OCI-LY1 (cell line): ENCODE measurements at regions not wholly inside any gene's neighbourhood (a gene's known extent, or its start where the extent isn't known, plus 50 kb on each side); places are given as distances from the start of the nearest gene placed in this dataset.

ENCODE experiments used
- H2AFZ ChIP-seq: fragments of 200-600 bp; sonication (generic), shearing (Covaris generic); 2 replicates; pipeline ENCODE4 v1.6.0; 2014; ENCODE audit warnings: antibody characterized with exemption, mild to moderate bottlenecking, low read length
- H3F3A ChIP-seq: fragments of 200-600 bp; sonication (generic), shearing (Covaris generic); 2 replicates; pipeline ENCODE4 v1.6.0; 2014; ENCODE audit warnings: mild to moderate bottlenecking, antibody characterized with exemption, low read length, moderate library complexity; ENCODE audit not compliant: insufficient read depth
- H3K27ac ChIP-seq: fragments of 200-600 bp; sonication (generic); 2 replicates; pipeline ENCODE4 v1.5.1; 2014; ENCODE audit warnings: low read length, mixed run types, mild to moderate bottlenecking, low read depth; ENCODE audit not compliant: poor library complexity, severe bottlenecking
- H3K27me3 ChIP-seq: fragments of 200-600 bp; sonication (generic); 2 replicates; pipeline ENCODE4 v1.6.0; 2014; ENCODE audit warnings: antibody characterized with exemption, mild to moderate bottlenecking, low read length, moderate library complexity; ENCODE audit not compliant: insufficient read depth
- H3K36me3 ChIP-seq: fragments of 200-600 bp; sonication (generic); 2 replicates; pipeline ENCODE4 v1.6.1; 2014; ENCODE audit warnings: mild to moderate bottlenecking, antibody characterized with exemption, low read length, moderate library complexity, mixed read lengths; ENCODE audit not compliant: insufficient read depth
- H3K4me1 ChIP-seq: fragments of 200-600 bp; sonication (generic); 2 replicates; pipeline ENCODE4 v1.5.1; 2014; ENCODE audit warnings: mild to moderate bottlenecking, low read length, moderate library complexity; ENCODE audit not compliant: insufficient read depth, severe bottlenecking
- H3K4me2 ChIP-seq: fragments of 200-600 bp; sonication (generic), shearing (Covaris generic); 2 replicates; pipeline ENCODE4 v1.6.1; 2014; ENCODE audit warnings: low read length
- H3K4me3 ChIP-seq: fragments of 200-600 bp; sonication (generic); 2 replicates; pipeline ENCODE4 v1.5.1; 2014; ENCODE audit warnings: low read length, low read depth, mild to moderate bottlenecking, mixed read lengths; ENCODE audit not compliant: poor library complexity, severe bottlenecking
- H3K79me2 ChIP-seq: fragments of 200-600 bp; shearing (Covaris generic); 2 replicates; pipeline ENCODE4 v1.6.1; 2016; ENCODE audit warnings: mixed run types, low read length, mixed read lengths; ENCODE audit not compliant: insufficient read depth
- H3K9ac ChIP-seq: fragments of 200-600 bp; sonication (generic), shearing (Covaris generic); 2 replicates; pipeline ENCODE4 v1.6.1; 2014; ENCODE audit warnings: mild to moderate bottlenecking, low read length, mixed read lengths
- H3K9me2 ChIP-seq: fragments of 200-600 bp; sonication (generic), shearing (Covaris generic); 2 replicates; pipeline ENCODE4 v1.6.1; 2014; ENCODE audit warnings: low read depth, mild to moderate bottlenecking, low read length, mixed read lengths
- H3K9me3 ChIP-seq: fragments of 200-600 bp; shearing (Covaris generic); 2 replicates; pipeline ENCODE4 v1.6.1; 2014; ENCODE audit warnings: low read length, mixed read lengths
- H4K20me1 ChIP-seq: fragments of 200-600 bp; sonication (generic), shearing (Covaris generic); 2 replicates; pipeline ENCODE4 v1.6.0; 2016; ENCODE audit warnings: mild to moderate bottlenecking, low read length; ENCODE audit not compliant: insufficient read depth
- CTCF ChIP-seq: fragments of 200-600 bp; sonication (generic), shearing (Covaris generic); IDR thresholded peaks from 2 replicates; pipeline ENCODE4 v1.5.1; 2017; ENCODE audit warnings: mild to moderate bottlenecking, antibody characterized with exemption, low read length, moderate library complexity, mixed read lengths
- EZH2 ChIP-seq: fragments of 200-600 bp; sonication (generic), shearing (Covaris generic); IDR thresholded peaks from 2 replicates; pipeline ENCODE4 v1.8.0; 2017; ENCODE audit warnings: borderline replicate concordance, mixed run types, mild to moderate bottlenecking, antibody characterized with exemption, low read length, moderate library complexity, mixed read lengths

- Histone ChIP-seq H2AFZ (no peak overlapping the region), H3K4me1 (no peaks in the 10 kb centered on the region), H3K9me3 (no peaks in the 10 kb centered on the region), H4K20me1 (no peaks in the 10 kb centered on the region), H3K4me2 (no peak overlapping the region), H3K9me2 (no peaks in the 10 kb centered on the region), H3K36me3 (no peaks in the 10 kb centered on the region), H3K9ac (no peak overlapping the region), H3K27me3 (no peaks in the 10 kb centered on the region), H3F3A (no peaks in the 10 kb centered on the region), H3K4me3 (no peak overlapping the region), H3K79me2 (no peaks in the 10 kb centered on the region), H3K27ac (no peak overlapping the region)
- TF ChIP-seq EZH2 (no peak), CTCF (no peak)
Measured at GRCh38 chr11:37968148-37968547, 1370.1 kb upstream of the RAG2 start.

DNA sequence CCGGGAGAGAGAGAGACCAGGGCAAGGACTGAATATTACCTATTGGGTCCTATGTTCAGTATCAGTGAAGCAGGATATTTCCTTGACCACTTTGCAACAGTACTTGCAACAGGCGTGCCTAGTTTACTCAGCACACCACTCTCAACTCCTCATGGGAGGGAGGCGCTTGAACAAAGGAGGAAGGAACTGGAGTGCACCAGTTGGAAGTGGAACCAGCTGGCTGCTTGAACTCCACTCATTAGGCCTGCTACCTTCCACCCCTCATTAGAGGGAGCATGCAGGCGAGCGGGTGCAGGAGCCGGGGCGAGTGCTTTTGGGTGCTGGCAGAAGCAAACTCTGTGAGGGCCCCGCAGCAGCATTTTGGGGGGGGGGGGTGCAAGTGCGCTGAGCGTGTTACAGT lies 1369.6 kb upstream of the RAG2 start:
- H3K27ac ChIP-seq, result no peak overlapping the region
- H3K27me3 ChIP-seq, result no peaks in the 10 kb centered on the region
- no peaks in the 10 kb centered on the region for H3K9me3 ChIP-seq
- no peaks in the 10 kb centered on the region for H3K9me2 ChIP-seq
- no peaks in the 10 kb centered on the region for H4K20me1 ChIP-seq
- no peak overlapping the region for H3K4me2 ChIP-seq
- TF ChIP-seq EZH2 (no peak), CTCF (no peak)
- H2AFZ ChIP-seq, result no peak overlapping the region
- no peaks in the 10 kb centered on the region for H3K36me3 ChIP-seq
- H3K9ac ChIP-seq, result no peak overlapping the region
- H3K4me3 ChIP-seq, result no peak overlapping the region
- no peaks in the 10 kb centered on the region for H3K4me1 ChIP-seq
- no peaks in the 10 kb centered on the region for H3K79me2 ChIP-seq
- no peaks in the 10 kb centered on the region for H3F3A ChIP-seq

DNA sequence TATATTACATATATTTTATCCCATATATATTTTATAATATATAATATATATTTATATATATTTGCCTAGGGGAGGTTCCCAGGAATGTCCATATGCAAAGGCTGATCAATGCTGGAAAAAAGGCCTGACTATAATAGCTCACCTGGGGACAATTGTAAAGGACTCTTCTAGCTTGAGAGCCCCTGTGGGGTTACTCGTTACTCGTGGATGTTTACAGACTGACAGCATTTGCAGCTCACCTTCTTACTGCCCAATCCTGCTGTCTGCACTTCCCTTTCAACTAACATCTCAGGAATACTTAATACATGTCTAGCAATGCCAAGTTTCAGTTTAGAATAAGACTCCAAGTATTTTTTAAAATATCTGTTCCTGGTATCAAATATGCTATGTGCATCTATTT lies 1365.4 kb upstream of the RAG2 start:
- Histone ChIP-seq H3K9me3 (no peaks in the 10 kb centered on the region), H3K36me3 (no peaks in the 10 kb centered on the region), H3K9ac (no peak overlapping the region), H3K79me2 (no peaks in the 10 kb centered on the region), H3K27me3 (no peaks in the 10 kb centered on the region), H3K4me2 (no peak overlapping the region), H3K4me1 (no peaks in the 10 kb centered on the region), H4K20me1 (no peaks in the 10 kb centered on the region), H3K27ac (no peak overlapping the region), H3K4me3 (no peak overlapping the region), H3K9me2 (no peaks in the 10 kb centered on the region), H2AFZ (no peak overlapping the region), H3F3A (no peaks in the 10 kb centered on the region)
- TF ChIP-seq CTCF (no peak), EZH2 (no peak)
